HEK293 (cell line): ENCODE measurements at regions not wholly inside any gene's neighbourhood (a gene's known extent, or its start where the extent isn't known, plus 50 kb on each side); places are given as distances from the start of the nearest gene placed in this dataset.

Source experiments
- CTCF ChIA-PET: fragments of 350-600 bp; formaldehyde crosslinking; extraction: SDS; loops from one replicate; lab custom pipeline; 2021; ENCODE audit warnings: antibody characterized with exemption; lab: Yijun Ruan, JAX
- POLR2A ChIA-PET: fragments of 300-600 bp; formaldehyde crosslinking; extraction: SDS; loops from one replicate; lab custom pipeline; 2020; ENCODE audit warnings: antibody characterized with exemption, inconsistent platforms; lab: Yijun Ruan, JAX
- H3K27ac ChIP-seq: fragments of 200-500 bp; sonication (Bioruptor generic); 2 replicates; pipeline ENCODE4 v1.5.1; 2014; ENCODE audit warnings: low read depth, low read length, control low read depth, inconsistent platforms; ENCODE audit errors: extremely low read depth
- H3K36me3 ChIP-seq, 2 experiments: fragments of 200-500 bp in 1 of 2; sonication (Bioruptor generic) in 1 of 2; 1 replicate in 1 of 2; 2 replicates in 1 of 2; pipeline ENCODE4 v1.5.1; 2014 to 2017; ENCODE audit warnings: inconsistent platforms in 2 of 2, low read length in 2 of 2; ENCODE audit not compliant: control insufficient read depth in 2 of 2, insufficient read depth in 1 of 2
- H3K4me1 ChIP-seq: fragments of 200-500 bp; sonication (Bioruptor generic); 2 replicates; pipeline ENCODE4 v1.5.1; 2014; ENCODE audit warnings: mild to moderate bottlenecking, low read length, inconsistent platforms; ENCODE audit not compliant: control insufficient read depth, insufficient read depth
- H3K4me3 ChIP-seq: 2 replicates; pipeline ENCODE4 v1.5.1; 2011; ENCODE audit warnings: low read depth, mild to moderate bottlenecking, control low read depth, low read length, moderate library complexity
- H3K9me3 ChIP-seq: fragments of 200-500 bp; sonication (Bioruptor generic); 2 replicates; pipeline ENCODE4 v1.5.1; 2014; ENCODE audit warnings: low read depth, low read length, inconsistent platforms; ENCODE audit not compliant: control insufficient read depth, insufficient read depth
- BCL6B ChIP-seq: fragments of 450-650 bp; formaldehyde crosslinking; IDR thresholded peaks from 2 replicates; pipeline ENCODE4 v1.5.1; 2017; ENCODE audit warnings: missing biosample characterization, missing genetic modification characterization
- GFI1B ChIP-seq: fragments of 450-650 bp; formaldehyde crosslinking; IDR thresholded peaks from 2 replicates; pipeline ENCODE4 v1.5.1; 2016; ENCODE audit warnings: missing biosample characterization, missing genetic modification characterization
- OVOL3 ChIP-seq: fragments of 450-650 bp; formaldehyde crosslinking; IDR thresholded peaks from 2 replicates; pipeline ENCODE4 v1.5.1; 2016; ENCODE audit warnings: missing biosample characterization, missing genetic modification characterization
- ZNF140 ChIP-seq: fragments of 450-650 bp; formaldehyde crosslinking; IDR thresholded peaks from 2 replicates; pipeline ENCODE4 v1.5.1; 2016; ENCODE audit warnings: missing biosample characterization, missing genetic modification characterization
- ZNF214 ChIP-seq: fragments of 450-650 bp; formaldehyde crosslinking; IDR thresholded peaks from 2 replicates; pipeline ENCODE4 v1.5.1; 2017; ENCODE audit warnings: missing biosample characterization, mild to moderate bottlenecking, missing genetic modification characterization, borderline replicate concordance
- ZNF48 ChIP-seq: fragments of 450-650 bp; formaldehyde crosslinking; IDR thresholded peaks from 2 replicates; pipeline ENCODE4 v1.5.1; 2016; ENCODE audit warnings: missing biosample characterization, missing genetic modification characterization
- ZNF510 ChIP-seq: fragments of 450-650 bp; formaldehyde crosslinking; IDR thresholded peaks from 2 replicates; pipeline ENCODE4 v1.5.1; 2018; ENCODE audit warnings: mild to moderate bottlenecking, missing genetic modification characterization, missing biosample characterization; ENCODE audit not compliant: insufficient replicate concordance
- ZNF549 ChIP-seq: fragments of 450-650 bp; IDR thresholded peaks from 2 replicates; pipeline ENCODE4 v1.5.1; 2018; ENCODE audit warnings: missing biosample characterization, missing genetic modification characterization, mild to moderate bottlenecking, inconsistent platforms, moderate library complexity
- ZNF571 ChIP-seq: fragments of 450-650 bp; formaldehyde crosslinking; IDR thresholded peaks from 2 replicates; pipeline ENCODE4 v1.5.0; 2017; ENCODE audit warnings: missing biosample characterization, missing genetic modification characterization
- ZNF768 ChIP-seq: fragments of 450-650 bp; formaldehyde crosslinking; IDR thresholded peaks from 2 replicates; pipeline ENCODE4 v1.5.1; 2018; ENCODE audit warnings: missing biosample characterization, mild to moderate bottlenecking, missing genetic modification characterization
- ZNF777 ChIP-seq: fragments of 450-650 bp; formaldehyde crosslinking; IDR thresholded peaks from 2 replicates; pipeline ENCODE4 v1.5.1; 2017; ENCODE audit warnings: missing biosample characterization, missing genetic modification characterization, borderline replicate concordance
- ZSCAN23 ChIP-seq: fragments of 450-650 bp; formaldehyde crosslinking; IDR thresholded peaks from 2 replicates; pipeline ENCODE4 v1.5.1; 2016; ENCODE audit warnings: missing biosample characterization, missing genetic modification characterization
- TF ChIP-seq, protein P1 (sequence below): fragments of 450-650 bp; formaldehyde crosslinking; IDR thresholded peaks from 2 replicates; pipeline ENCODE4 v1.5.1; 2017; ENCODE audit warnings: missing biosample characterization, mild to moderate bottlenecking, missing genetic modification characterization, moderate library complexity
- TF ChIP-seq, protein P2 (sequence below): fragments of 450-650 bp; formaldehyde crosslinking; IDR thresholded peaks from 2 replicates; pipeline ENCODE4 v1.5.1; 2017; ENCODE audit warnings: missing biosample characterization, missing genetic modification characterization
- TF ChIP-seq, protein P3 (sequence below): fragments of 450-650 bp; formaldehyde crosslinking; conservative IDR thresholded peaks from 2 replicates; pipeline ENCODE4 v1.5.1; 2016; ENCODE audit warnings: low read depth, missing biosample characterization, missing genetic modification characterization
- TF ChIP-seq, protein P4 (sequence below): fragments of 450-650 bp; formaldehyde crosslinking; IDR thresholded peaks from 2 replicates; pipeline ENCODE4 v1.5.1; 2016; ENCODE audit warnings: missing biosample characterization, missing genetic modification characterization

GRCh38 chr4:84436812-84437211, 62.3 kb downstream of the NKX6-1 start:
- Histone ChIP-seq H3K36me3 (no peaks in the 10 kb centered on the region), H3K27ac (no peak overlapping the region), H3K9me3 (no peaks in the 10 kb centered on the region), H3K4me3 (no peak overlapping the region), H3K4me1 (no peaks in the 10 kb centered on the region)
- POLR2A ChIA-PET = no interaction called here
- CTCF ChIA-PET = no interaction called here
- TF ChIP-seq ZNF48 (tag by site-specific recombination) (no peak), ZSCAN23 (tag by site-specific recombination) (no peak), BCL6B (tag by site-specific recombination) (no peak), GFI1B (tag by site-specific recombination) (no peak), ZNF140 (tag by site-specific recombination) (no peak)
- TF ChIP-seq, protein P1, sequence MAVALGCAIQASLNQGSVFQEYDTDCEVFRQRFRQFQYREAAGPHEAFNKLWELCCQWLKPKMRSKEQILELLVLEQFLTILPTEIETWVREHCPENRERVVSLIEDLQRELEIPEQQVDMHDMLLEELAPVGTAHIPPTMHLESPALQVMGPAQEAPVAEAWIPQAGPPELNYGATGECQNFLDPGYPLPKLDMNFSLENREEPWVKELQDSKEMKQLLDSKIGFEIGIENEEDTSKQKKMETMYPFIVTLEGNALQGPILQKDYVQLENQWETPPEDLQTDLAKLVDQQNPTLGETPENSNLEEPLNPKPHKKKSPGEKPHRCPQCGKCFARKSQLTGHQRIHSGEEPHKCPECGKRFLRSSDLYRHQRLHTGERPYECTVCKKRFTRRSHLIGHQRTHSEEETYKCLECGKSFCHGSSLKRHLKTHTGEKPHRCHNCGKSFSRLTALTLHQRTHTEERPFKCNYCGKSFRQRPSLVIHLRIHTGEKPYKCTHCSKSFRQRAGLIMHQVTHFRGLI = no peak
- TF ChIP-seq, protein P2, sequence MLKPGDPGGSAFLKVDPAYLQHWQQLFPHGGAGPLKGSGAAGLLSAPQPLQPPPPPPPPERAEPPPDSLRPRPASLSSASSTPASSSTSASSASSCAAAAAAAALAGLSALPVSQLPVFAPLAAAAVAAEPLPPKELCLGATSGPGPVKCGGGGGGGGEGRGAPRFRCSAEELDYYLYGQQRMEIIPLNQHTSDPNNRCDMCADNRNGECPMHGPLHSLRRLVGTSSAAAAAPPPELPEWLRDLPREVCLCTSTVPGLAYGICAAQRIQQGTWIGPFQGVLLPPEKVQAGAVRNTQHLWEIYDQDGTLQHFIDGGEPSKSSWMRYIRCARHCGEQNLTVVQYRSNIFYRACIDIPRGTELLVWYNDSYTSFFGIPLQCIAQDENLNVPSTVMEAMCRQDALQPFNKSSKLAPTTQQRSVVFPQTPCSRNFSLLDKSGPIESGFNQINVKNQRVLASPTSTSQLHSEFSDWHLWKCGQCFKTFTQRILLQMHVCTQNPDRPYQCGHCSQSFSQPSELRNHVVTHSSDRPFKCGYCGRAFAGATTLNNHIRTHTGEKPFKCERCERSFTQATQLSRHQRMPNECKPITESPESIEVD (tag by site-specific recombination) = no peak
- TF ChIP-seq, protein P3, sequence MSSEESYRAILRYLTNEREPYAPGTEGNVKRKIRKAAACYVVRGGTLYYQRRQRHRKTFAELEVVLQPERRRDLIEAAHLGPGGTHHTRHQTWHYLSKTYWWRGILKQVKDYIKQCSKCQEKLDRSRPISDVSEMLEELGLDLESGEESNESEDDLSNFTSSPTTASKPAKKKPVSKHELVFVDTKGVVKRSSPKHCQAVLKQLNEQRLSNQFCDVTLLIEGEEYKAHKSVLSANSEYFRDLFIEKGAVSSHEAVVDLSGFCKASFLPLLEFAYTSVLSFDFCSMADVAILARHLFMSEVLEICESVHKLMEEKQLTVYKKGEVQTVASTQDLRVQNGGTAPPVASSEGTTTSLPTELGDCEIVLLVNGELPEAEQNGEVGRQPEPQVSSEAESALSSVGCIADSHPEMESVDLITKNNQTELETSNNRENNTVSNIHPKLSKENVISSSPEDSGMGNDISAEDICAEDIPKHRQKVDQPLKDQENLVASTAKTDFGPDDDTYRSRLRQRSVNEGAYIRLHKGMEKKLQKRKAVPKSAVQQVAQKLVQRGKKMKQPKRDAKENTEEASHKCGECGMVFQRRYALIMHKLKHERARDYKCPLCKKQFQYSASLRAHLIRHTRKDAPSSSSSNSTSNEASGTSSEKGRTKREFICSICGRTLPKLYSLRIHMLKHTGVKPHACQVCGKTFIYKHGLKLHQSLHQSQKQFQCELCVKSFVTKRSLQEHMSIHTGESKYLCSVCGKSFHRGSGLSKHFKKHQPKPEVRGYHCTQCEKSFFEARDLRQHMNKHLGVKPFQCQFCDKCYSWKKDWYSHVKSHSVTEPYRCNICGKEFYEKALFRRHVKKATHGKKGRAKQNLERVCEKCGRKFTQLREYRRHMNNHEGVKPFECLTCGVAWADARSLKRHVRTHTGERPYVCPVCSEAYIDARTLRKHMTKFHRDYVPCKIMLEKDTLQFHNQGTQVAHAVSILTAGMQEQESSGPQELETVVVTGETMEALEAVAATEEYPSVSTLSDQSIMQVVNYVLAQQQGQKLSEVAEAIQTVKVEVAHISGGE (tag by site-specific recombination) = no peak

GRCh38 chr4:84434344-84434743, 64.7 kb downstream of the NKX6-1 start:
- Histone ChIP-seq H3K9me3 (no peaks in the 10 kb centered on the region), H3K27ac (no peak overlapping the region), H3K36me3 (no peaks in the 10 kb centered on the region), H3K4me1 (no peaks in the 10 kb centered on the region), H3K4me3 (no peak overlapping the region)
- ChIA-PET CTCF (interaction anchor here (0.6 kb wide), 1 partner anchor 663 kb away, joined by 3 read pairs; no protein-coding TSS in a partner anchor), POLR2A (no interaction called here)
- TF ChIP-seq ZNF571 (tag by site-specific recombination) (no peak), ZNF214 (no peak), ZNF510 (tag by site-specific recombination) (no peak), ZNF549 (tag by site-specific recombination) (no peak), ZNF777 (tag by site-specific recombination) (no peak), OVOL3 (no peak), ZNF768 (tag by site-specific recombination) (no peak)
- TF ChIP-seq, protein P4, sequence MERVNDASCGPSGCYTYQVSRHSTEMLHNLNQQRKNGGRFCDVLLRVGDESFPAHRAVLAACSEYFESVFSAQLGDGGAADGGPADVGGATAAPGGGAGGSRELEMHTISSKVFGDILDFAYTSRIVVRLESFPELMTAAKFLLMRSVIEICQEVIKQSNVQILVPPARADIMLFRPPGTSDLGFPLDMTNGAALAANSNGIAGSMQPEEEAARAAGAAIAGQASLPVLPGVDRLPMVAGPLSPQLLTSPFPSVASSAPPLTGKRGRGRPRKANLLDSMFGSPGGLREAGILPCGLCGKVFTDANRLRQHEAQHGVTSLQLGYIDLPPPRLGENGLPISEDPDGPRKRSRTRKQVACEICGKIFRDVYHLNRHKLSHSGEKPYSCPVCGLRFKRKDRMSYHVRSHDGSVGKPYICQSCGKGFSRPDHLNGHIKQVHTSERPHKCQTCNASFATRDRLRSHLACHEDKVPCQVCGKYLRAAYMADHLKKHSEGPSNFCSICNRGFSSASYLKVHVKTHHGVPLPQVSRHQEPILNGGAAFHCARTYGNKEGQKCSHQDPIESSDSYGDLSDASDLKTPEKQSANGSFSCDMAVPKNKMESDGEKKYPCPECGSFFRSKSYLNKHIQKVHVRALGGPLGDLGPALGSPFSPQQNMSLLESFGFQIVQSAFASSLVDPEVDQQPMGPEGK (tag by site-specific recombination) = no peak
